ENCODE measurements at regions not wholly inside any gene's neighbourhood (a gene's known extent, or its start where the extent isn't known, plus 50 kb on each side); places are given as distances from the start of the nearest gene placed in this dataset.
"Not testable (repeated sequence)": the region's sequence is repeated elsewhere in the genome, so short reads cannot be mapped to it uniquely, and the experiment has no call there.

DNA sequence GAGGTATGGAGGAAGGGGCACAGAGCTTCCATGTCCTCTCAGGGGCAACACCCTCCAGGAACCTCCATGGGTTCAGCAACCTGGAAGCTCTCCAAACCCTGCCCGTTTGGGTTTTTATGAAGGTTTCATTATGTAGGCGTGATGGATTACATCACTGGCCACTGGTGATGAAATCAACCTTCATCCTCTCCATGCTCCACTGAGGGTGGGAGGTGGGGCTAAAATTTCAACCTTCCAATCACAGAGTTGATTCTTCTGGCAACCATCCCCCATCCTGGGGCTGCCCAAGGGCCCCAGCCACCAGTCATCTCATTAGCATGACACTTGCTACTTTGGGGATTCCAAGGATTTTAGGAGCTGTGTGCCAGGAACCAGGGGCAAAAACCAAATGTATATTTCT lies 90.1 kb downstream of the TEX36 start:
- no peak for ATAC-seq (ENCODE audit: low read depth)
- Mint-ChIP-seq H3K4me1 (no peaks in the 10 kb centered on the region), H3K36me3 (ENCODE audit: low read depth) (no peaks in the 10 kb centered on the region), H3K27me3 (peaks cover 2% of the 10 kb centered on the region), H3K4me3 (no peak overlapping the region), H3K9me3 (peaks cover 15% of the 10 kb centered on the region), H3K27ac (no peak overlapping the region)
- POLR2A ChIA-PET: no interaction called here
- CTCF ChIA-PET: no interaction called here
- TF ChIP-seq, protein P1, sequence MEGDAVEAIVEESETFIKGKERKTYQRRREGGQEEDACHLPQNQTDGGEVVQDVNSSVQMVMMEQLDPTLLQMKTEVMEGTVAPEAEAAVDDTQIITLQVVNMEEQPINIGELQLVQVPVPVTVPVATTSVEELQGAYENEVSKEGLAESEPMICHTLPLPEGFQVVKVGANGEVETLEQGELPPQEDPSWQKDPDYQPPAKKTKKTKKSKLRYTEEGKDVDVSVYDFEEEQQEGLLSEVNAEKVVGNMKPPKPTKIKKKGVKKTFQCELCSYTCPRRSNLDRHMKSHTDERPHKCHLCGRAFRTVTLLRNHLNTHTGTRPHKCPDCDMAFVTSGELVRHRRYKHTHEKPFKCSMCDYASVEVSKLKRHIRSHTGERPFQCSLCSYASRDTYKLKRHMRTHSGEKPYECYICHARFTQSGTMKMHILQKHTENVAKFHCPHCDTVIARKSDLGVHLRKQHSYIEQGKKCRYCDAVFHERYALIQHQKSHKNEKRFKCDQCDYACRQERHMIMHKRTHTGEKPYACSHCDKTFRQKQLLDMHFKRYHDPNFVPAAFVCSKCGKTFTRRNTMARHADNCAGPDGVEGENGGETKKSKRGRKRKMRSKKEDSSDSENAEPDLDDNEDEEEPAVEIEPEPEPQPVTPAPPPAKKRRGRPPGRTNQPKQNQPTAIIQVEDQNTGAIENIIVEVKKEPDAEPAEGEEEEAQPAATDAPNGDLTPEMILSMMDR (IDR thresholded peaks at IDR 0.05): no peak
- no peak for DNase-seq
- intact Hi-C loops (cut with micrococcal nuclease): no loop called here

DNA sequence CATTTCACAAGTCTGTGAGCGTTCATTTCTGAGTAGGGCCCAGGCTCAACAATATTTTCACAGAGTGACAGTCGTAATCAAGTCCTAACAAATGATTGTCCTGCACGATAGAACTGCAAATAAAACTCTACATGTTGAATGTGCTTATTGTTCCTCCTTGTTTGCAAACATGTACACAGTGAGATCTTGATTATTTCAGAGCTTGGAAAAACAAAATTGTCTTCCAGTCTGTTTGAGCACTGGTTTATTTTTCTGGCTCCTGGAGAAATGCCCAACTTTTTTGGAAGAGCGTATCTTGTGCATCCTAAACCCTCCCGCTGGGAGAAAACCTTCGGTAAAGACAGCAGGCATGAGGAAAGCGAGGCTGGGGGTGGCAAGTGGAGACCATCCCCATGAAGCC lies 91.1 kb downstream of the TEX36 start:
- ChIA-PET POLR2A (no interaction called here), CTCF (no interaction called here)
- peaks cover 2% of the 10 kb centered on the region for H3K27me3 Mint-ChIP-seq
- H3K4me1 Mint-ChIP-seq: no peaks in the 10 kb centered on the region
- no peak for DNase-seq
- no peaks in the 10 kb centered on the region for H3K36me3 Mint-ChIP-seq (ENCODE audit: low read depth)
- H3K4me3 Mint-ChIP-seq: no peak overlapping the region
- TF ChIP-seq, protein P1 (IDR thresholded peaks at IDR 0.05): no peak
- intact Hi-C loops (cut with micrococcal nuclease): no loop called here
- H3K9me3 Mint-ChIP-seq: peaks cover 15% of the 10 kb centered on the region
- no peak overlapping the region for H3K27ac Mint-ChIP-seq
- no peak for ATAC-seq (ENCODE audit: low read depth)

DNA sequence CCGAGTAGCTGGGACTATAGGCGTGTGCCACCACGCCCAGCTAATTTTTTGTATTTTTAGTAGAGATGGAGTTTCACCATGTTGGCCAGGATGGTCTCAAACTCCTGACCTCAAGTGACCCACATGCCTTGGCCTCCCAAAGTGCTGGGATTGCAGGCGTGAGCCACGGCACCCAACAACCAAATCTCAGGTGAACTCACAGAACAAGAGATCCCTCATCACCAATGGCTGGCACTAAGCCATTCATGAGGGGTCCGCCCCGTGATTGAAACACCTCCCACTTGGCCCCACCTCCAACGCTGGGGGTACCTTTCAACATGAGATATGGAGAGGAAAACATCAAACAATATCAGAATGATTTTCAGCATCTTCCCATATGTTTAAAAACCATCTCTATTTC lies 94.2 kb downstream of the TEX36 start:
- H3K27ac Mint-ChIP-seq; H3K27me3 Mint-ChIP-seq; H3K4me3 Mint-ChIP-seq; intact Hi-C loops (cut with micrococcal nuclease); POLR2A ChIA-PET; H3K4me1 Mint-ChIP-seq; H3K9me3 Mint-ChIP-seq; H3K36me3 Mint-ChIP-seq (ENCODE audit: low read depth); CTCF ChIA-PET; DNase-seq; ATAC-seq (ENCODE audit: low read depth): not testable (repeated sequence)

DNA sequence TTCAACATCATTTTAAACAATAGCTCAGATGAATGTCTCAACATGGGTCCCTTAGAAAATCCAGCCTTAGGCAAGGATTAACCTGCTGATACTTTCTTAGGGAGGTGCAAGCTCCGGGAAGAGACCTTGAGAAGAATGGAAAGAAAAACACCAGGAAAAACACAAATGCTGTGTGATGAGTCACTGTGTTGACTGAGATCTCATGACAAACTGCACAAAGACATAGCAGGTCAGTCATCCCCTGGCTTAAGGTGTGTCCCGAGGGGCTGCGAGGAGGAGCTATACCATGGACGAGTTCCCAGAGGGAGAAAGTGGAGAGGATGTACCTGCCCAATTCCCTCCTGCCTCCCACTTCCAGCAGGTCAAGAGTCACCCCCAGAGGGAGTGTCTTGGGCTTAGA lies 98.0 kb downstream of the TEX36 start:
- Mint-ChIP-seq H3K27me3 (peaks cover 5% of the 10 kb centered on the region), H3K36me3 (ENCODE audit: low read depth) (no peaks in the 10 kb centered on the region), H3K4me3 (no peak overlapping the region), H3K9me3 (peaks cover 3% of the 10 kb centered on the region), H3K27ac (no peak overlapping the region), H3K4me1 (no peaks in the 10 kb centered on the region)
- TF ChIP-seq, protein P1 (IDR thresholded peaks at IDR 0.05): no peak
- no peak for ATAC-seq (ENCODE audit: low read depth)
- ChIA-PET CTCF (no interaction called here), POLR2A (no interaction called here)
- no peak for DNase-seq
- intact Hi-C loops (cut with micrococcal nuclease): no loop called here

DNA sequence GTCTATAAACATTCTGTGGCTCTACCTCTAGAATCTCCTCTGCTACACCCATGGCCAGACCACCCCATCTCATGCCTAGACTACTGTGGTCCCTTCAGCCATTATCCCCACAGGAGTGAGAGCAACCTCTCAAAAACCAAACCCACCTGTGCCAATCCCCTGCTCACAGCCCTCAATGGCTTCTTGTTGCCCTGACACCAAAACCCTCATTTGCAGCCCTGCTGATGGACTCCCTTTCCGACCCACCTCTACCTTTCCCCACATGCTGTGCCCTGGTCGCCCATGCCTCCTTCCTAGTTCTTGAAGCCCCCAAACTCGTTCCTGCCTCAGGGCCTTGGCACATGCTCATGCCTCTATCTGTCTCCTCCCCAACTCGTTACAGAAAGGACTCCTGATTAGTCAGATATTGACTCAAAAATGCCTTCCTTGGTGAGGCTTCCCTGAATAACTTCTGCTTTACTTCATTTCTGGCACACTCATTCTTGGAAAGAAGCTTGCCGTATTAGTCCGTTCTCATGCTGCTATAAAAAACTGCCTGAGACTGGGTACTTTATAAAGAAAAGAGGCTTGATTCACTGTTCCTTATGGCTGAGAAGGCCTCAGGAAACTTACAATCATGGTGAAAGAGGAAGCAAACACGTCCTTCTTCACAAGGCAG lies 104.2 kb downstream of the TEX36 start:
- Mint-ChIP-seq H3K9me3 (peaks cover 10% of the 10 kb centered on the region), H3K27ac (no peak overlapping the region), H3K27me3 (peaks cover 4% of the 10 kb centered on the region), H3K4me3 (no peak overlapping the region), H3K4me1 (no peaks in the 10 kb centered on the region), H3K36me3 (ENCODE audit: low read depth) (no peaks in the 10 kb centered on the region)
- ATAC-seq (ENCODE audit: low read depth) (no peak), DNase-seq (no peak)
- ChIA-PET POLR2A (no interaction called here), CTCF (no interaction called here)
- intact Hi-C loops (cut with micrococcal nuclease): no loop called here
- TF ChIP-seq, protein P1 (IDR thresholded peaks at IDR 0.05): no peak

DNA sequence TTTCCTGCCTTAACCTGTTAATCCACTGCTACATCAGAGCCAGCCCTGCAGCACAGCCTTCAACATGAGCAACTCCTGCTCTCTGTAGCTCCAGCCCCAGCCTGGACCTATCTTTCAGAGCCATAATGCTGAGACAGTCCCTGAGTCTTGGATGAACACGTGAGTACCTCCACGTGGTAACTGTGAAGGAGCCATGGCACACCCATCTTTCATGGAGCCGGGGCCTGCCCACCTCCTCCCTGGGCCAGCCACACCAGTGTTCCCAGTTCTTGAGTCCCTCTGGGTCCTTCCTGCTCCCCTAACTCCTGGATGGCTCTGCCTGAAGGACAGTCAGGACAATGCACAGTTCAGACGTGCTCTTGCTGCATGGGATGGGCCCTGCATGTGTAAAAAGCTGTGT lies 107.1 kb downstream of the TEX36 start:
- intact Hi-C loops (cut with micrococcal nuclease): no loop called here
- H3K27ac Mint-ChIP-seq: no peak overlapping the region
- DNase-seq (no peak), ATAC-seq (ENCODE audit: low read depth) (no peak)
- no peaks in the 10 kb centered on the region for H3K27me3 Mint-ChIP-seq
- H3K4me3 Mint-ChIP-seq: no peak overlapping the region
- H3K36me3 Mint-ChIP-seq (ENCODE audit: low read depth): no peaks in the 10 kb centered on the region
- TF ChIP-seq, protein P1 (IDR thresholded peaks at IDR 0.05): no peak
- H3K9me3 Mint-ChIP-seq: peaks cover 10% of the 10 kb centered on the region
- no peaks in the 10 kb centered on the region for H3K4me1 Mint-ChIP-seq
- ChIA-PET POLR2A (no interaction called here), CTCF (no interaction called here)
